ENCODE measurements at regions not wholly inside any gene's neighbourhood (a gene's known extent, or its start where the extent isn't known, plus 50 kb on each side); places are given as distances from the start of the nearest gene placed in this dataset.

DNA sequence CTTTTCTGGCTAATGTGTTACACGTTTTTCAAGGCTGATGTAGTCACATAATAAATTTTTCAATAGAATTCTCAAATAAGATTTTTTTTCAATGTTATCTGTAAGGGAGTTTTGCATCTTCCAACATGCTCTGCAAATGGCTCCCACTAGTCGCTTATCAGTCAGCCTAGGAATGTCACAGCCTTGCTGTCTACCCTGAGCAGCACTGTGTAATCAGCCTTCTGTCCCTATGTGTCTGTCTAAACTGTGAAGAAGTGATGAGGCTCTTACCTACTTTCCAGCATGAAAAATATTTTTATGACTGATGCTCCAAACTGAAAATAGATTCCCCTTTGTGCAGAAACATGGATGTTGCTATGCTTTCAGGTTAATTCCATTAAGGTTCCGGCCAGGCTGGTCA, 75.1 kb upstream of the FAM216B start:
- Histone ChIP-seq H3K4me3 (ENCODE audit: severe bottlenecking) (no peak overlapping the region), H3K27ac (ENCODE audit: poor library complexity, severe bottlenecking) (no peak overlapping the region), H3K36me3 (ENCODE audit: low read depth) (no peaks in the 10 kb centered on the region), H3K4me1 (ENCODE audit: insufficient read depth, poor library complexity, severe bottlenecking) (no peaks in the 10 kb centered on the region), H3K27me3 (ENCODE audit: insufficient read depth, poor library complexity, severe bottlenecking) (no peaks in the 10 kb centered on the region), H3K9me3 (ENCODE audit: severe bottlenecking) (no peaks in the 10 kb centered on the region)
- DNase-seq (ENCODE audit: low spot score) (no peak), ATAC-seq (ENCODE audit: low read depth) (no peak)
- TF ChIP-seq, protein P1, sequence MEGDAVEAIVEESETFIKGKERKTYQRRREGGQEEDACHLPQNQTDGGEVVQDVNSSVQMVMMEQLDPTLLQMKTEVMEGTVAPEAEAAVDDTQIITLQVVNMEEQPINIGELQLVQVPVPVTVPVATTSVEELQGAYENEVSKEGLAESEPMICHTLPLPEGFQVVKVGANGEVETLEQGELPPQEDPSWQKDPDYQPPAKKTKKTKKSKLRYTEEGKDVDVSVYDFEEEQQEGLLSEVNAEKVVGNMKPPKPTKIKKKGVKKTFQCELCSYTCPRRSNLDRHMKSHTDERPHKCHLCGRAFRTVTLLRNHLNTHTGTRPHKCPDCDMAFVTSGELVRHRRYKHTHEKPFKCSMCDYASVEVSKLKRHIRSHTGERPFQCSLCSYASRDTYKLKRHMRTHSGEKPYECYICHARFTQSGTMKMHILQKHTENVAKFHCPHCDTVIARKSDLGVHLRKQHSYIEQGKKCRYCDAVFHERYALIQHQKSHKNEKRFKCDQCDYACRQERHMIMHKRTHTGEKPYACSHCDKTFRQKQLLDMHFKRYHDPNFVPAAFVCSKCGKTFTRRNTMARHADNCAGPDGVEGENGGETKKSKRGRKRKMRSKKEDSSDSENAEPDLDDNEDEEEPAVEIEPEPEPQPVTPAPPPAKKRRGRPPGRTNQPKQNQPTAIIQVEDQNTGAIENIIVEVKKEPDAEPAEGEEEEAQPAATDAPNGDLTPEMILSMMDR (IDR thresholded peaks at IDR 0.05; ENCODE audit: poor library complexity, severe bottlenecking): no peak

DNA sequence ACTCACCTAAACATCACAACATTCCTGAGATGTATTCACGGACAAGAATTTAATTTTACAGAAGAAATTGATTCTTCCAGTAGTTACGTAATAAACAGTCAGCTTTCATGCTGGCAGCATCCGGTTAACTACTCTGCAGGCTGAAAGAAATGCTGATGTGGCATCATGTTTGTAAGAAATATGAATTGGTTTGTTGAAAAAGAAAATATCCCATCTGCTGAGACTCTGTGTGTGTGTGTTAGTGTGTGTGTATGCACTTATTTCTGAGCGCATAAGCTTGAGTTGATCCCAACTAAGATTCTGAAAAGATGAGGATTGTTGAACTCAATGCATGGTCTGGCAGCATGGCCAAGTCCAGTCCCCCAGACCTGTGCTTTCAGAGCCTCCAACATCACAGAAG, 74.3 kb upstream of the FAM216B start:
- TF ChIP-seq, protein P1 (IDR thresholded peaks at IDR 0.05; ENCODE audit: poor library complexity, severe bottlenecking): no peak
- DNase-seq (ENCODE audit: low spot score): no peak
- ATAC-seq (ENCODE audit: low read depth): no peak

DNA sequence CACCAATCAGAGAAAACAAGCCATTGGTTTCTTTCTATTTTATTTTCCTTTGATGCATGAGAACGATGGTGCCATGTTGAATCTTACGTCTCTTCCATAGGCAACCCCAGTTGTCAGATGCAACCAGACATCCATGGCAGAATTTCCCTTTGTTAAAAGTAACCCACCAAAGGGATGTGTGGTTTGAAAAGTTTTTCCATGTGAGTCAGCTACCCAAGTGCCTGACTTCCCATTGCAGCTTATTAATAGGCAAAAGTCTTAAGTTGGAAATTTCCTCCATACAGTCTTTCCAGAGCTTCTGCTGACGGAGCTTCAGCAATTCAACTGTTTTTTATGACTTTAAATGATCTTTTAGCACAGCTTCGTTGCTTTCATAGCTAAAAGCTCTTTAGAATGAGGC, 73.8 kb upstream of the FAM216B start:
- H3K4me3 ChIP-seq (ENCODE audit: severe bottlenecking): no peak overlapping the region
- no peak overlapping the region for H3K27ac ChIP-seq (ENCODE audit: poor library complexity, severe bottlenecking)
- TF ChIP-seq, protein P1 (IDR thresholded peaks at IDR 0.05; ENCODE audit: poor library complexity, severe bottlenecking): no peak

More for the DNA sequence above, 74.3 kb upstream of the FAM216B start:
- Histone ChIP-seq H3K27ac (ENCODE audit: poor library complexity, severe bottlenecking) (no peak overlapping the region), H3K9me3 (ENCODE audit: severe bottlenecking) (no peaks in the 10 kb centered on the region), H3K4me3 (ENCODE audit: severe bottlenecking) (no peak overlapping the region), H3K36me3 (ENCODE audit: low read depth) (no peaks in the 10 kb centered on the region), H3K4me1 (ENCODE audit: insufficient read depth, poor library complexity, severe bottlenecking) (no peaks in the 10 kb centered on the region), H3K27me3 (ENCODE audit: insufficient read depth, poor library complexity, severe bottlenecking) (no peaks in the 10 kb centered on the region)

DNA sequence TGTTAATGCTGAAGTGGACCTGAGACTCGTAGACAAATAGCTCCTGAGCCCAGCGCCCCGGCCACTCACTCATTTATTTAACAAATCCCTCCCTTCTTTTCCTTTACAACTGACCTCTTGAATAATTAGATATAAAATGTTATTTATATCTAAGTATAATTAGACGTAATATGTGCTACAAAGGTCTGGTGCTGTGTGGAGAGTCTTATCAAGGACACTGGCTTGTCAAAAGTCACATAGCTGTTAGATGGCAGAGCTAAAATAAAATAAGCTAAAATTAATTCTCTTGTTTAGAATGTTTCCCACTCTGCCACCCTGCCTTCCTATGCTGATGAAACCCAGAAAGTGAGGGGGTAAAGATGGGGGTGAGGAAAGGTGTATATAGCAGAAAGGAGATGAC, 73.0 kb upstream of the FAM216B start:
- DNase-seq (ENCODE audit: low spot score) (no peak), ATAC-seq (ENCODE audit: low read depth) (no peak)
- no peaks in the 10 kb centered on the region for H3K36me3 ChIP-seq (ENCODE audit: low read depth)
- no peak overlapping the region for H3K4me3 ChIP-seq (ENCODE audit: severe bottlenecking)
- TF ChIP-seq, protein P1 (IDR thresholded peaks at IDR 0.05; ENCODE audit: poor library complexity, severe bottlenecking): no peak
- no peaks in the 10 kb centered on the region for H3K9me3 ChIP-seq (ENCODE audit: severe bottlenecking)
- H3K4me1 ChIP-seq (ENCODE audit: insufficient read depth, poor library complexity, severe bottlenecking): no peaks in the 10 kb centered on the region
- H3K27me3 ChIP-seq (ENCODE audit: insufficient read depth, poor library complexity, severe bottlenecking): no peaks in the 10 kb centered on the region
- H3K27ac ChIP-seq (ENCODE audit: poor library complexity, severe bottlenecking): no peak overlapping the region

More for the DNA sequence above, 73.8 kb upstream of the FAM216B start:
- no peaks in the 10 kb centered on the region for H3K27me3 ChIP-seq (ENCODE audit: insufficient read depth, poor library complexity, severe bottlenecking)
- ATAC-seq (ENCODE audit: low read depth) (no peak), DNase-seq (ENCODE audit: low spot score) (no peak)
- no peaks in the 10 kb centered on the region for H3K36me3 ChIP-seq (ENCODE audit: low read depth)
- no peaks in the 10 kb centered on the region for H3K9me3 ChIP-seq (ENCODE audit: severe bottlenecking)
- H3K4me1 ChIP-seq (ENCODE audit: insufficient read depth, poor library complexity, severe bottlenecking): no peaks in the 10 kb centered on the region

DNA sequence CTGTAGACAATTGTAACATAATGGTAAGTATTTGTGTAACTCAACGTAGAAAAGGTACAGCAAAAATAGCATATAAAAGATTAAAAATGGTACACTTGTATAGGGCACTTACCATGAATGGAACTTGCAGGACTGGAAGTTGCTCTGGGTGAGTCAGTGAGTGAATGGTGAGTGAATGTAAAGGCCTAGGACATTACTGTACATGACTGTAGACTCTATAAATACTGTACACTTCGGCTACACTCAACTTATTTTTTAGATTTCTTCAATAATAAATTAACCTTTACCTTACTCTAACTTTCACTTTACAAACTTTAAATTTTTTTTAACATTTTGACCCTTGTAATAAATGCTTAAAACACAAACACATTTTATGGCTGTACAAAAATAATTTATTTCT, 72.1 kb upstream of the FAM216B start:
- DNase-seq (ENCODE audit: low spot score): no peak
- no peak overlapping the region for H3K4me3 ChIP-seq (ENCODE audit: severe bottlenecking)
- no peaks in the 10 kb centered on the region for H3K4me1 ChIP-seq (ENCODE audit: insufficient read depth, poor library complexity, severe bottlenecking)
- no peaks in the 10 kb centered on the region for H3K9me3 ChIP-seq (ENCODE audit: severe bottlenecking)
- no peaks in the 10 kb centered on the region for H3K36me3 ChIP-seq (ENCODE audit: low read depth)
- TF ChIP-seq, protein P1 (IDR thresholded peaks at IDR 0.05; ENCODE audit: poor library complexity, severe bottlenecking): no peak
- no peak overlapping the region for H3K27ac ChIP-seq (ENCODE audit: poor library complexity, severe bottlenecking)
- no peaks in the 10 kb centered on the region for H3K27me3 ChIP-seq (ENCODE audit: insufficient read depth, poor library complexity, severe bottlenecking)
- no peak for ATAC-seq (ENCODE audit: low read depth)
